DMS53 treated with DMSO at 0.1 percent for 48 hours (cell line): ENCODE measurements at regions not wholly inside any gene's neighbourhood (a gene's known extent, or its start where the extent isn't known, plus 50 kb on each side); places are given as distances from the start of the nearest gene placed in this dataset.
"Not testable (repeated sequence)": the region's sequence is repeated elsewhere in the genome, so short reads cannot be mapped to it uniquely, and the experiment has no call there.

Experiments
- DNase-seq: peaks from one replicate; lab custom pipeline; 2025; ENCODE audit not compliant: unreplicated experiment; lab: John Stamatoyannopoulos, UW

DNA sequence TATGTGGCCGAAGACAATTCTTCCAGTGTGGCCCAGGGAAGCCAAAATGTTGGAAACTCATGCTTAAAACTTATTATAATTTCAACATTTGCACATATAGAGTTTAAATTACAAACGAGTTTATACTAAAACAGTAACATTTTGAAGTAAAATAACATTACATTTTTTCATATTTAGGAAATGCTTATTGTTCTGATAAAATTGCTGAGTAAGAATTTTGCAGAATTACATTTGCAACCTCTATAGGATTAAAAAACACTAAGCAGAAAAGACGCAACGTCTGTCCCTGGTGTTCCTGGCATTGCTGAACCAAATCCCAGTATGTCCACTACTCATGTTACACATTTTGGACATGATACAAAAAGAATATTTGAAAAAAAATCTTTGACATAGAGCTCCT lies 1241.2 kb downstream of the SUCLG1 start:
- no peak for DNase-seq

DNA sequence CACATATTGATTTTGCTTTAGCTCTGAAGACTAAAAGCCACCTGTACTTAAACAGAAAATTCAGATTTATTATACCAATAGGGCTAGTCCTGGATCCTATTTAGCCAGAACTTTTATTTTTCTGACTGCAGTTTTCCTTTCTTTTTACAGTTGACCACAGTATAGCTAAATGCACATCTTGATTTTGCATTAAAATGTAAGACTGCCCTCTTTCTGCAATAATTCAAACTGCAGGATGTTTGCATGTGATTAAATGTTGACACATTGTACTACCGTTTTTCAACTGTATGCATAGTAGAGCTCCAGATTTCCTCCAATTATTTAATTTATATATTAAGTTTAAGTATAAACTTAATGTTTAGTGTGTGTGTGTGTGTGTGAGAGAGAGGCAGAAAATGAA lies 1262.9 kb downstream of the SUCLG1 start:
- DNase-seq = peak; percentile 79

DNA sequence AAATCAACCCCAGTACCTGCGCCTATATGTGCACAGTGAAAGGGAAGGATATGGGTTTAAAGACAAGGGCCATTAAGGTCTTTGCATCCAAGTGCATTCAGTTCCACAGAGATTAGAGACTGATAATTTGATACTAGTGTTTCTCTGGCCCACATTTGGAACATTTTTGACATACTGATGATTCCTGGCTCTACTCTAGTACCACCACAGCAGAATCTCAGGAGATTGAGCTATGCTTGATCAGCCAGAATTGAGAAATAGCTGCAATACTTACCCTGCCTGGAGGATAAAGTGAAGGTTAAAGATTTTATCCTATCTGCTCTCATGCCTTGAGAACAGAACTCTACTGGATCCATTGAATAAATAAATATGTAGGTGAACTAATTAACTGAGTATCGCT lies 1267.8 kb downstream of the SUCLG1 start:
- DNase-seq = no peak

DNA sequence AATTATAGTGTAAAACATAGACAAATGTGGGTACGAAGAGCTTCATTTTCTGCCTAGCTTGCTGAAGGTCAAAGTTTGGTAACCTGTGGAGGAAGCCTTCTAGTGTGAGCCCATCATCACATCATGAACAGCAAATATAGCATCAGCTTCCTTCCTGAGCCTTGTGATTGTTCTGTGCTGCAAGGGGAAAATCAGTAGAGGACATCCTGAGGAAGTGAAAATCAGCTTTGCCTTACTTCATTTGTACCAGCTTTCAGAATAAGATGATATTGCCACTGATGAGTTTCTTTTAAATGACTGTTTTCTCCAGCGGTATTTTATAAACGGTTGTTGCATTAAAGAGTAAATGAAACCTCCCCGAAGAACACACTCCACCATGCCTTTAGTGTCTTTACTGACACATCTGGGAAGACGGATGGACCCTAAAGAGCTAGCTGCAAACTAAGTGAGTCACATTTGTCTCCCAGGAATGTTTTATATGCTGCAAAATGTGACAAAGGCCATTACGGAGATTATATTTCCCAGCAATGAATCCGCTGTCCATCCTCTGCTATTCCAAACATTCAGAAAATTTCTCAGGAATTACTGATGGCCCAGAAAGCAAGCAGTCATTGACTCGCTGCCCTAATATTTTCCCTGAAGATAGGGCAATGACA lies 1272.8 kb downstream of the SUCLG1 start:
- no peak for DNase-seq

DNA sequence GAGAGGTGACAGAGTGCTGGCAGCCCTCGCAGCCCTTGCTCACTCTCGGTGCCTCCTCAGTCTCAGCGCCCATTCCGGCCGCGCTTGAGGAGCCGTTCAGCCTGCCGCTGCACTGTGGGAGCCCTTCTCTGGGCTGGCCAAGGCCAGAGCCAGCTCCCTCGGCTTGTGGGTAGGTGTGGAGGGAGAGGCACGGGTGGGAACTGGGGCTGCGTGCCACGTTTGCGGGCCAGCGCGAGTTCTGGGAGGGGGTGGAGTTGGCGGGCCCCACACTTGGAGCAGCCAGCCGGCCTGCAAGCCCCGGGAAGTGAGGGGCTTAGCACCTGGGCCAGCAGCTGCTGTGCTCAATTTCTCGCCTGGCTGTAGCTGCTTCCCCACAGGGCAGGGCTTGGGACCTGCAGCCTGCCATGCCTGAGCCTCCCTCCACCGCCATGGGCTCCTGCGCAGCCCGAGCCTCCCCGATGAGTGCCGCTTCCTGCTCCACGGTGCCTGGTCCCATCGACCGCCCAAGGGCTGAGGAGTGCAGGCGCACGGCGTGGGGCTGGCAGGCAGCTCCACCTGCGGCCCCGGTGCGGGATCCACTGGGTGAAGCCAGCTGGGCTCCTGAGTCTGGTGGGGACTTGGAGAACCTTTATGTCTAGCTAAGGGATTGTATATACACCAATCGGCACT lies 1278.1 kb downstream of the SUCLG1 start:
- DNase-seq = not testable (repeated sequence)

DNA sequence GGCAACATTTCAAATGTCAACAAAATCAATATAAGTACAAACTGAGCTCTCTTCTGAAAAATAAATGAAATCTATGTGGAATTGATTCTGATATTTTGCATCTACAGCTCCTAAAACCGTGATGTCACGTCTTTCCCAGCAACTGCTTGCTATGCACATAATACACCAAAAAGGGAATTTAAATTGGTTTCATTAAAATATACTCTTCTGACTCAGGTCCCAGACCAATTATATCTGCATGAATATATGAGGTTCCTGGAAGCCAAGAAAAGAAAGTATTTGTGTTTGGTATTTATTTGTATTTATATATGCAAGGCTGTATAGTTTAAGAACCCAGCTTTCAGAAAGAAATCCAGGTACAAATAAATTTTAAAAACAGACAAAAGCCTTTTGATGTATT lies 1282.5 kb downstream of the SUCLG1 start:
- DNase-seq = no peak

DNA sequence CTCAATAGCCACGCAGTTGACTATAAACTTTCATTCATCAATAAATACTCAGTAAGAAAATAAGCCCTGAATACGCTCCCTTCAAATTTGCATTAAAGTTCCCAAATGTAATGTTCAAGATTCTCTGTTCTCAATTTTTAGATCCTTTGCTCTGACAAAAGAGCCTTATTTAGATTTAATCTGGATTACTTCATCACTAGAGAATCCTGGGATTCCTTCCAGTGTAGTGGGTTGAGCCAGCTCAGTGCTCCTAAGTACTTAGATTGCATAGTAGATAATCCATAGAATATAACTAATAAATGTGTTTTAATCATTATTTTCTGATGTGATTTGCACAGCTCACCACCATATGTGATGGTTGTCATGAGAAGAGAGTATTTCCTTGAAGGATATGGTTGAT lies 1286.2 kb downstream of the SUCLG1 start:
- DNase-seq = no peak

DNA sequence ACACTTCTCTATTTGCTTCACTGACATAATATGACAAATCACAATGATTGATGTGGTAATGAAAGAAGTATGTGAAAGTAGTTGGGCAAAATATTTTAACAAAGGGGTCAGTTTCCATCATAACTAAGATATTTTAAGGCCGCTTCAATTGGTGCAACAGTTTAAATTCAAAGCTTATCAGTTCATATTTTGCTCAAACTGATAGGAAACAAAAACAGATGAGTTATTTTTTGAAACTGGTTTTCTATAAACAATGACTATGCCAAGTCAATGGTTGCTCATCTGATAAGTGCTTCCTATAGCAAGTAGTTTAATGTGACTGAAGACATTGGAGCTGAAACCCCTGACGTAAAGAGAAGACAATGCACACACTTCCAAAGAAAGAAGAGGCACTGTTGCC lies 1290.7 kb downstream of the SUCLG1 start:
- no peak for DNase-seq

DNA sequence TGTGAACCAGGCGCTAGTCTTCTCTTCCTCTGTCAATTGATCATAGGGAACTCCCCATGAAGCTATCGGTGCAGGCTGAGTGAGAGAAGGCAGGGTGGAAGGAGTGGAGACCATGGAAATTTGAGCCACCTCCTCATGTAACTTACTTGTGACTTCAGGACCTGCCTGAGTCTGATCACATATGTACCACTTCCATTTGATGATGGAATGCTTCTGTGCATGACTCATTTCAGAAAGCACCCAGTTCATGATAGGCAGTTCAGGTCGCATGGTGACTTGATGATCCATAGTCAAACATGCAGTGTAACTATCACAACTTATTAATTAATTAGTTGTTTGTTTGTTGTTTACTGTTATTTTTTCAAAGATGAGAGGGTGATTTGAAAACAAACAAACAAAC lies 1296.7 kb downstream of the SUCLG1 start:
- peak; percentile 5 for DNase-seq

DNA sequence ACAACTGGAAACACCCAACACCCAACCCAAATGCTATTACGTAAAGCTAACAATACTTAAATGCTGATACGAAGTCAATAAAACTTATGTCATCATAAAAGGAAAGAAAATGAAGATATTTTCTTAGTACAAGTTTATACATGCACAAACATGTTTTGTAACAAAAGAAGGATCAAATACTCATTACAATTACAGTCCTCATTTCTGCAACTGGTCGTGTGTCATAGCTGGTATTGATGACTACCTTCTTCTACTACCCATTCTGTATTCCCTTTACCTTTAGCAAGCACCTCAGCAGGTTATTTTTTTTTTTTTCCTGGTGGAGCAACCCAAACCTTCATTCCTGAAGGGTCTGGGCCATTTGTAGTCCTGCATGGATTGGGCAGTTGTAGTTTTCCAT lies 1298.5 kb downstream of the SUCLG1 start:
- no peak for DNase-seq

DNA sequence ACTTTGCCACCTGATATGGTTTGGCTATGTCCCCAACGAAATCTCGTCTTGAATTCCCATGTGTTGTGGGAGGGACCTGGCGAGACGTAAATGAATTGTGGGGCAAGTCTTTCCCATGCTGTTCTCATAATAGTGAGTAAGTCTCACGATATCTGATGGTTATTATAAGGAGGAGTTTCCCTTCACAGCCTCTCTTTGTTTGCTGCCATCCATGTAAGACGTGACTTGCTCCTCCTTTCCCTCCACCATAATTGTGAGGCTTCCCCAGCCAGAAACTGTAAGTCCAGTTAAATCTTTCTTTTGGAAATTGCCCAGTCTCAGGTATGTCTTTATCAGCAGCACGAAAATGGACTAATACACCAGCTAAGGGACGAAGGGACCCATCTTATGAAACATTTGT lies 1303.3 kb downstream of the SUCLG1 start:
- DNase-seq = no peak

DNA sequence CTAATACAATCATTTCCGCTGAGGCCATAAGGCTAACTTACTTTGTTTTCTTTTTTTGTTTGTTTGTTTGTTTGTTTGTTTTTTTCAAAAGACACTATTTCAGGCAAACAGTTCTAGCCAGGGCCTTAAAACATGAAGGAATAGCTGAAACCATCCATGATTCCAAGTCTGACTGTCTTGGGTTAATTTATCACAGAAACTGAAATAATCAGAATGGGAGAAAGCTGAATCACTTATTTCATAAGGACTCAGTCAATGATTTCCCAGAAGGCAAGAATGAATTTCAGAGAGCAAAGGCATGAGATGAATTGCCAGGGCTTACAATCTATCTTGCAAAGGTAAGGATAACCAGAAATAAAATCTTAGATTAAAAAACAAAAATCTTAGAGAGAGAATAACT lies 1315.1 kb downstream of the SUCLG1 start:
- no peak for DNase-seq

DNA sequence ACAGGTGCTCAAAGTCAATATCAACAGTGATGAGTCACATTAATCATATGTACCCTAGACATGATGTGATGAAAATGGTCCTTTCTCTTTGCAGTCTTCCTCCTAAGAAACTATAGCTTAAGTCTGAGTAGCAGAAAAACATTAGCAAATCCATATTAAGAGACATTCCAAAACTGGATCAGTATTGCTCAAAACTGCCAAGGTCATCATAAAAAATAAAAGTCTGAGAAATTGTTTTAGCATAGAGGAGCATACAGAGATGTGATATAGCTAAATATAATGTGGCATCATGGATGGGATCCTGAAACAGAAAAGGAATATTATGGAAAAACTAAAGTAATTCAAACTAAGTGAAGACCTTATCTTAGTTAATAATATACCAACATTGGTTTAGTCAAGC lies 1316.1 kb downstream of the SUCLG1 start:
- DNase-seq = peak; percentile 94

DNA sequence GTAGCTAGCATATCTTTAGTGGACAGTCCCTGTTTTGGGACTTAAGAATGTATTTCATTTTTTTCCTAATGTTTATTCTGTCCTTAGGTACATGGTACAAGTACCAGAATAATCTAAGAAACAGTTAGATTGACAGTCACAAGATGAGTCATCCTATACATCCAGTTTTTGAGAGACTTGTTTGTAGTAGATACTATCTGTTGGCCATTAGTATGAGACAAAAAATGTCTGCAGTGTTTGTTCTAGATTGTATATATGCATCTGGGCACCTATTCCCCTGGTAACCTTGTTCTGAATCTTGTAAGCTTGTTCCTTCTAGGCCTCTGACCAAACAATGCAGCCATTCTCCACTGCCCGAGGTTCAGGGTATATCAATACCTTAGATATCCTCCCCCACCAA lies 1343.5 kb downstream of the SUCLG1 start:
- DNase-seq = peak; percentile 47

DNA sequence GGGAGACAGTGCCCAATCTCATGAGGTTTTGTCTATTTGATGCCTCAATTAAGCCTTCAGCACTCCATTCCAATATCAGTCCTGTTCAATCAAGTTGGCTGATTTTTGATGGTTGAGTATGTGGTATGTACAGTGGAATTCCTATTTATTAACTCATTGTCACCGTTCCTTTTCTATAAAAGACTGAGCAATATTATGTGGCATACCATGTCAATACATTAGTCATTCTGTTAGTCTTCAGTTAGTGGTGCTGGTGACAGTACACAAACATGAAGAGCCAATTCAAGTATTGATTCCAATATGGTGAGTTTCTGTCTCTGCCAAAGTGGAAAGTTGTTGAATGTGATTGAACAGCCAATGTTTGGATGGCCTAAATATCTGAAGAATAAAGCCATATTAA lies 1343.9 kb downstream of the SUCLG1 start:
- DNase-seq = no peak

DNA sequence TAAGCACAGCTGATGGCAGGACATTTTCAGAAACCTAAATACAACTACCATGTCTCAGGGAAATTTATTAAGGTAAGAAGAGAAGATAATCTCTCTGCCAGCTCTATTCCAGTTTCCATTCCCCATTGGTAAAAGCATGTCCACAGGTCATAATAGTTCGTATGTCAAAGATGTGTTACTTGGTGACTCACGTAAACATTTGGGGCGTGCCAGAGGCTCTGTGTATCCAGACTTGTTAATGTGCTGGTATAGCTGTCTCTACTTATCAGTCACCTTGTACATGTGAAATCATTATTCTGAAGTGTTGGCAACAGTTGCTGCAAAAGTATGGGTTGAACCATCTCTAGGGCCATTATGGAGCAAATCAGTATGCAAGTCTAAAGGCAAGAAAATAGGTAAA lies 1345.1 kb downstream of the SUCLG1 start:
- no peak for DNase-seq

DNA sequence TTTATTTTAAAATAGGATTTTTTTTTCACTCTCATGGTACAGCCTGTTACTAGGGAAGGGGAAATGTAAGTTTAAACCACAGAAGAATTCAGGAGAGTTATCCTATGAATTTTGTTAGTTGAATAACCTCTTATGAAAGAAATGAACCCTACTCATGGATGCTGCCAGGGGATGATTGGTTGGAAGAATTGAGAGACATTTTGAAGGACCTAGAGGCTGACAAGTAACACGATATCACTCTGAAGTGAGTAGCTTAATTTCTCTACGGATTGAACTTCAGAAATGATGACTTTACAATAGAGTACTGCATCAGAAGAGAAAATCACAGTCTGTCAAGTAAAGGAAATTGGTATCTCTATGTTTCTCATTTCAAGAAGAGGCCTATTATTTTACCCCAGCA lies 1346.2 kb downstream of the SUCLG1 start:
- DNase-seq = no peak

DNA sequence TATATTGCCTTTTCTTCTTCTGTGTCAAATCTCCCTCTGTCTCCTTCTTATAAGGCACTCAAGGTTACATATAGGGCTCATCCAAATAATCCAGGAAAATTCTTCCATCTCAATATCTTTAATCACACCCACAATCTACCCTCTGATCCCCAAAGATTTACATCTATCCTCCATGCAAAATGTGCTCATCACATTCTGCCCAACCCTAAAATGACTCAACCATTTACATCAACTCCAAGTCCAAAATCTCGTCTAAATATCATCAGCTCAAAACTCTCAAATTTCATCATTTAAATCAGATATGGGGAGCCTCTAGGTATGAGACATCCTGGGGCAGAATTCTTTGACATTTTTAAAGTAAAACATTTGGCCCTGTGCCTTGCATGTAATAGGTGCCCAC lies 1349.8 kb downstream of the SUCLG1 start:
- no peak for DNase-seq

DNA sequence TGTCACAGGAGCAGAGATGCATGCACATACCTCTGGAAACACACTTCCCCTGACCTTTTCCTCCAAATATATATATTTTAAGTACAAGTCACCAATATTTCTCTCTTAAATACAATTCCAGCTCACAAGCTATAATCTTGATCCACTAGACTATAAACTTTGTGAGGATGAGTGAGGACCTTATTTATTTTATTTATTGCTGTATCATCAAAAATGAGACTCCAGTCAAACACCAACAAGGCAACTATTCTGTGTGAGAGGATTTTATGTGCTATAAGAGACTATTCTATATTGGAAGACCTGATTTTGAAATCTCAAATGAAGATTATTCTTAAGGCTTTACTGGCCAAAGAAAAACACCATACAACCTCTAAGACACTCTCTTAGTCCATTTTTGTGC lies 1352.2 kb downstream of the SUCLG1 start:
- no peak for DNase-seq

DNA sequence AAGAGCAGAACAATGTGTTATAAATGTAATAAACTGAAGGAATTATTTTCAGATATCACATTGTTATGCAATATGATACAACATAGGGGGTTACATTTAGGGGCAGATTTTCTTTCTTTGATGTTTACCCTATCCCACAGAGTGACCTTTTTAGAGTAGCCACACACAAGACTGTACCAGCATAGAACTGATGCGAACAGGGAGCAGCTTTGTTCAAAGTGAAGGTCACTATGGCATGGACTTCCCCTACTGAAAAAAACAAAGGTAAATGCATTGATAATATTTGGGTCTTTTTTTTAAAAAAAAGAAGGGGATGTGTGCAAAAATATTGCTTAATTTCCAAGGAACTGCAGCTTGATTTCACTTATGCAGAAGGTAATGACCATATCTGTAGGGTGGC lies 1354.9 kb downstream of the SUCLG1 start:
- DNase-seq = no peak

DNA sequence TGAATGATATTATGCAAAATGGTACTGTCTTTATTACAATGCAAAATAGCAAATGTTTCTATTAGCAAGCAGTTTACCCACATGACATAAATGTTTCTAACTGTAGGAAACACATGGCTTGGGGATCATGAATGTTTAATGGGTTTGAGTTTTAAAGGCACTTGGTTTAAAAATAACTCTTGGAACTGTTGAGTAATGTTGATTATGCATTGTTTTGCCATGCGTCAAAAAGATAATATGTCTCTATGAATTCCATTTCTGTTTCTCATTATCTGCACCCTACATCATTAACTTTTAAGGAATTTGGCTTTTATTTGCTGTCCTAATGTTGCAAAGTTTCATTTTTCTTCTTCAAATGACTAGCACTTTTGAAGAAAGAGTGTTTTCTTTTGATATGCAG lies 1355.5 kb downstream of the SUCLG1 start:
- DNase-seq = no peak

DNA sequence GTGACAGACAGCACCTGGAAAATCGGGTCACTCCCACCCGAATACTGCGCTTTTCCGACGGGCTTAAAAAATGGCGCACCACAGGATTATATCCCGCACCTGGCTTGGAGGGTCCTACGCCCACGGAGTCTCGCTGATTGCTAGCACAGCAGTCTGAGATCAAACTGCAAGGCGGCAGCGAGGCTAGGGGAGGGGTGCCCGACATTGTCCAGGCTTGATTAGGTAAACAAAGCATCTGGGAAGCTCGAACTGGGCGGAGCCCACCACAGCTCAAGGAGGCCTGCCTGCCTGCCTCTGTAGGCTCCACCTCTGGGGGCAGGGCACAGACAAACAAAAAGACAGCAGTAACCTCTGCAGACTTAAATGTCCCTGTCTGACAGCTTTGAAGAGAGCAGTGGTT lies 1370.0 kb downstream of the SUCLG1 start:
- DNase-seq = not testable (repeated sequence)

DNA sequence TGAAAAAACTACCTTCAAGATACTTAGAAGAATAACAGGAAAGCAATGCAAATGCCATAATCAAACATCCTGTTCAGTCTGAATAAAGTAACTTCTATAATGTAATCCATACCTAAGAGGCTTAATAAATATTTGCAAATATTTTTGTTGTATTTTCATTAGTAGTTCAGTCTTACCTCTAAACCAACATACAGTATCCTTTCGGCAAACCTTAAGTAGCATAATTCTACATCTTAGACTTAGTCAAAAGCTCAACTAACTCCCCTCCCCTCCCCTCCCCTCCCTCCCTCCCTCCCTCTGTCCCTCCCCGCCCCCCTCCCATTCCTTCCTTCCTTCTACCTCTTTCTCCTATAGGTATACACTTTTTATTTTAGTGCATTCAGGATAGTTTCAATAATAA lies 1373.2 kb downstream of the SUCLG1 start:
- no peak for DNase-seq
